Thoracic aorta (tissue), 2 donors: ENCODE measurements at regions not wholly inside any gene's neighbourhood (a gene's known extent, or its start where the extent isn't known, plus 50 kb on each side); places are given as distances from the start of the nearest gene placed in this dataset.

Experiments used
- ATAC-seq: fragments of 150-250 bp; one replicate; pipeline ENCODE4 v1.8.0; 2017; ENCODE audit warnings: low read depth; ENCODE audit not compliant: insufficient number of reproducible peaks, low FRiP score
- DNase-seq: peaks from one replicate; pipeline ENCODE4 v3.0.0-alpha.2; 2020; ENCODE audit warnings: low spot score
- H3K27ac ChIP-seq, 2 donors: fragments of 200-600 bp; sonication (generic); 1 replicate in 1 of 2; 2 replicates in 1 of 2; pipeline ENCODE4 v1.5.1; 2016; ENCODE audit warnings: mild to moderate bottlenecking in 2 of 2, moderate library complexity in 2 of 2
- H3K27me3 ChIP-seq: fragments of 200-600 bp; sonication (generic); replicated peaks from 2 replicates; pipeline ENCODE4 v1.6.0; 2016; ENCODE audit warnings: mild to moderate bottlenecking; ENCODE audit not compliant: insufficient read depth
- H3K36me3 ChIP-seq: fragments of 200-600 bp; sonication (generic); one replicate; pipeline ENCODE4 v1.5.1; 2016
- H3K4me1 ChIP-seq, 2 donors: fragments of 200-600 bp; sonication (generic); 1 replicate in 1 of 2; 2 replicates in 1 of 2; pipeline versions ENCODE4 v1.5.1 to v1.6.0; 2016; ENCODE audit warnings: low read depth in 2 of 2, mild to moderate bottlenecking in 1 of 2; ENCODE audit not compliant: control insufficient read depth in 1 of 2
- H3K4me3 ChIP-seq: fragments of 200-600 bp; sonication (generic); 2 replicates; pipeline ENCODE4 v1.5.1; 2016; ENCODE audit warnings: mild to moderate bottlenecking
- H3K9me3 ChIP-seq: fragments of 200-600 bp; sonication (generic); 2 replicates; pipeline ENCODE4 v1.5.1; 2016
- CTCF ChIP-seq: fragments of 200-600 bp; sonication (generic); IDR thresholded peaks from one replicate; pipeline ENCODE4 v1.5.1; 2019; ENCODE audit warnings: antibody characterized with exemption

DNA sequence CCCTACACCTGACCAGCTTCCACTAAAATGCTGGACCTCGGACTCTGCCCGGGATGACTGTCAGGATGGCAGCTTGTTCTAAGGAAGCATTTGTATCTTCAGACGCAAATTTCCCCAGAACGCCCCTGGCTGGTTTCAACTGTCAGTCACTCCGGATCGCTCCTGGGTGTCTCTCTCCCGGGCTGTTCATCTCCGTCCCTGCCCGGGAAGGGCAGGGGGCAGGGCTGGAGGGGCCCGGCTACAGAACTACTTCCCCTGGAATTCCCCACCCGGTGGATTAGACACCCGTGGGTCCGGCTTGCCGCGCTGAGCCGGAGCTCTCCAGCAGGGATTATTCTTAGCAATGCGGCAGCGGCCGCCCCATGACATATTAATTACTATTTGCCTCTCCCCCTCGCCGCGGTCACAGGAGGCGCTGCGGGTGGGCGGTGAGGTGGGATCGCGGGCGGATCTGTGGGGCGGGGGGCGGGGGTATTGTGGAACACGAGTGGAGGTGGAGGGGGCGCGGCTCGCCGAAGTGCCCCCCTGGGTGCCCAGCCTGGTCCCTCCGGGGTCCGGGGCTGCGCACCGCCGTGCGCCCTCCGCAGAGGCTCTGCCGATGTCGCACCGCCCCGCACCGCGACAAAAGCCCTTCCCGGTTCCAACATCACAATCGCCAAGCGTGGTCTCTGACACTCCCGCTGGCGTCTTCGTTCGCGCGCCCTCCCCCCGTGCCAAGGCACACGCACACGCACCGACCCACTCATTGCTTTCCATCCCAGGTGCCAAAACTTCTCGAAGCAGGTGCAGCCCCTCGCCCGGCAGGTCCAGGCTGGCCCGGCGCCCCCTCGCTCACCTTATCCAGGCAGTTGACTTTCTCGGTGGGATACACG is 276.1 kb upstream of the NEBL start:
- no peak overlapping the region for H3K27ac ChIP-seq
- H3K4me3 ChIP-seq = peak overlapping the region; percentile 69
- ATAC-seq (no peak), DNase-seq (no peak)
- H3K9me3 ChIP-seq = no peaks in the 10 kb centered on the region
- H3K36me3 ChIP-seq = no peaks in the 10 kb centered on the region
- H3K4me1 ChIP-seq = peaks cover 6 to 17% of the 10 kb centered on the region in 2 donors
- H3K27me3 ChIP-seq = no peaks in the 10 kb centered on the region
- no peak for TF ChIP-seq CTCF

GRCh38 chr10:21172542-21172929 is 275.4 kb upstream of the NEBL start:
- peak overlapping the region; percentile 69 for H3K4me3 ChIP-seq

GRCh38 chr10:21171936-21172541 is 274.9 kb upstream of the NEBL start:
- H3K27ac ChIP-seq = no peak overlapping the region
- H3K4me1 ChIP-seq = peaks cover 6 to 17% of the 10 kb centered on the region in 2 donors
- no peaks in the 10 kb centered on the region for H3K9me3 ChIP-seq
- H3K4me3 ChIP-seq = no peak overlapping the region
- TF ChIP-seq CTCF = no peak
- DNase-seq (no peak), ATAC-seq (no peak)
- no peaks in the 10 kb centered on the region for H3K27me3 ChIP-seq
- no peaks in the 10 kb centered on the region for H3K36me3 ChIP-seq

More at GRCh38 chr10:21172542-21172929, 275.4 kb upstream of the NEBL start:
- no peak for TF ChIP-seq CTCF
- ATAC-seq = no peak
- Histone ChIP-seq H3K36me3 (no peaks in the 10 kb centered on the region), H3K27me3 (no peaks in the 10 kb centered on the region), H3K4me1 (peaks cover 6 to 17% of the 10 kb centered on the region in 2 donors), H3K27ac (no peak overlapping the region), H3K9me3 (no peaks in the 10 kb centered on the region)
- DNase-seq = no peak

DNA sequence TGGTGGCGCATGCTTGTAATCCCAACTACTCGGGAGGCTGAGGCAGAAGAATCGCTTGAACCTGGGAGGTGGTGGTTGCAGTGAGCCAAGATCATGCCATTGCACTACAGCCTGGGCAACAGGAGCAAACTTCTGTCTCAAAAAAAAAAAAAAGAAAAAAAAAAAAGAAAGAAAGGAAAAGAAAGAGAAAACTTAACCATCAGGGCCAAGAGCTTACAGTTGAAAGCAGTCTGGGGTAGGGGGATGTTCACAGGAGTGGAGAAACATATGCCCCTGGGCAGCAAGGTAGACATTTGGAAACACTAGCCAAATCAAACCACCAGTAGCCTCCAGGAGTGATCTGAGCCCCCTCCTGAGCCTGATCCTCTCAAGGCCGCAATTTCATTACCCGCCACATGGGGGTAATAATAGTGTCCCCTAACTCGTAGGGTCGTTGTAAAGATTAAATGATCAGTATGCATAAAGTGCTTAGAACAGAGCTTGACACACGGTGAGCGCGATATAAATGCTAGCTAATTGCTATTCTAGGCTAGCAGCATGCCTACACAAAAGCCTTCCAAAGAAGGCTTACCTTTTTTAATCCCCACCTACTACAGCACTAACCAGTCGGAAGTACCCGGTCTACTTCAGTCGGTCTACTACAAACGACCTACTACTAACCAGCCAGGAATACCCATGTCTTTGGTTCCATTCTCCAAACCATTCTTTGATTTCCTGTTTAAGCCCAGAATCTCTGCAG is 274.3 kb upstream of the NEBL start:
- H3K27ac ChIP-seq = no peak overlapping the region
- no peaks in the 10 kb centered on the region for H3K27me3 ChIP-seq
- no peak overlapping the region for H3K4me3 ChIP-seq

More for the DNA sequence above, 274.3 kb upstream of the NEBL start:
- no peaks in the 10 kb centered on the region for H3K36me3 ChIP-seq
- no peaks in the 10 kb centered on the region for H3K9me3 ChIP-seq
- DNase-seq (no peak), ATAC-seq (no peak)
- H3K4me1 ChIP-seq = peaks cover 6 to 17% of the 10 kb centered on the region in 2 donors
- TF ChIP-seq CTCF = no peak
